ENCODE measurements at regions not wholly inside any gene's neighbourhood (a gene's known extent, or its start where the extent isn't known, plus 50 kb on each side); places are given as distances from the start of the nearest gene placed in this dataset.

- TF ChIP-seq, protein P1, sequence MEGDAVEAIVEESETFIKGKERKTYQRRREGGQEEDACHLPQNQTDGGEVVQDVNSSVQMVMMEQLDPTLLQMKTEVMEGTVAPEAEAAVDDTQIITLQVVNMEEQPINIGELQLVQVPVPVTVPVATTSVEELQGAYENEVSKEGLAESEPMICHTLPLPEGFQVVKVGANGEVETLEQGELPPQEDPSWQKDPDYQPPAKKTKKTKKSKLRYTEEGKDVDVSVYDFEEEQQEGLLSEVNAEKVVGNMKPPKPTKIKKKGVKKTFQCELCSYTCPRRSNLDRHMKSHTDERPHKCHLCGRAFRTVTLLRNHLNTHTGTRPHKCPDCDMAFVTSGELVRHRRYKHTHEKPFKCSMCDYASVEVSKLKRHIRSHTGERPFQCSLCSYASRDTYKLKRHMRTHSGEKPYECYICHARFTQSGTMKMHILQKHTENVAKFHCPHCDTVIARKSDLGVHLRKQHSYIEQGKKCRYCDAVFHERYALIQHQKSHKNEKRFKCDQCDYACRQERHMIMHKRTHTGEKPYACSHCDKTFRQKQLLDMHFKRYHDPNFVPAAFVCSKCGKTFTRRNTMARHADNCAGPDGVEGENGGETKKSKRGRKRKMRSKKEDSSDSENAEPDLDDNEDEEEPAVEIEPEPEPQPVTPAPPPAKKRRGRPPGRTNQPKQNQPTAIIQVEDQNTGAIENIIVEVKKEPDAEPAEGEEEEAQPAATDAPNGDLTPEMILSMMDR (IDR thresholded peaks at IDR 0.05), result no peak
- TF ChIP-seq POLR2A (IDR thresholded peaks at IDR 0.05), result no peak
Observed at GRCh38 chr5:114581136-114581535, 219.3 kb downstream of the KCNN2 start.
